Stomach (tissue), 8 donors: ENCODE measurements at regions not wholly inside any gene's neighbourhood (a gene's known extent, or its start where the extent isn't known, plus 50 kb on each side); places are given as distances from the start of the nearest gene placed in this dataset.

Experiments
- DNase-seq, 2 donors: peaks; one replicate each; pipeline versions ENCODE4 v3.0.0 to v3.0.0-alpha.2; 2013 to 2019
- H3K27ac ChIP-seq, 5 donors: fragments of 200-600 bp in 4 of 5; sonication (generic) in 4 of 5; one replicate each; pipeline ENCODE4 v1.5.1; 2013 to 2019; ENCODE audit warnings: mild to moderate bottlenecking in 1 of 5, moderate library complexity in 1 of 5
- H3K27me3 ChIP-seq, 3 donors: fragments of 200-600 bp; sonication (generic); one replicate each; pipeline ENCODE4 v1.5.1; 2017 to 2019; ENCODE audit warnings: mixed run types in 1 of 3
- H3K36me3 ChIP-seq, 4 donors: fragments of 200-600 bp; sonication (generic); 1 replicate in 3 of 4; 2 replicates in 1 of 4; pipeline ENCODE4 v1.5.1; 2016 to 2019
- H3K4me1 ChIP-seq, 4 donors: fragments of 200-600 bp; sonication (generic); one replicate each; pipeline ENCODE4 v1.5.1; 2016 to 2019
- H3K4me3 ChIP-seq, 4 donors: fragments of 200-600 bp; sonication (generic) in 3 of 4; one replicate each; pipeline ENCODE4 v1.5.1; 2016 to 2019; ENCODE audit warnings: mild to moderate bottlenecking in 1 of 4
- H3K9me3 ChIP-seq, 4 donors: fragments of 200-600 bp; sonication (generic); one replicate each; pipeline ENCODE4 v1.5.1; 2016 to 2019
- CTCF ChIP-seq, 7 experiments: fragments of 450-650 bp in 4 of 7; fragments of 200-600 bp in 3 of 7; sonication (generic) in 3 of 7; IDR thresholded peaks; one replicate each; pipeline ENCODE4 v1.5.1; 2016 to 2019; ENCODE audit warnings: antibody characterized with exemption in 7 of 7, control low read depth in 2 of 7, mild to moderate bottlenecking in 1 of 7
- EP300 ChIP-seq: sonication (generic); formaldehyde crosslinking; IDR thresholded peaks from one replicate; pipeline ENCODE4 v1.6.1; 2017; ENCODE audit warnings: antibody characterized with exemption
- POLR2A ChIP-seq, 4 donors: fragments of 450-650 bp; IDR thresholded peaks; one replicate each; pipeline ENCODE4 v1.6.1; 2016; ENCODE audit warnings: antibody characterized with exemption in 4 of 4, control low read depth in 2 of 4, mild to moderate bottlenecking in 1 of 4, moderate library complexity in 1 of 4
- POLR2AphosphoS5 ChIP-seq, 3 donors: sonication (generic); formaldehyde crosslinking; IDR thresholded peaks; one replicate each; pipeline ENCODE4 v1.6.1; 2016; ENCODE audit warnings: antibody characterized with exemption in 3 of 3
- WGBS, 5 donors: extraction: QIAGEN DNeasy Blood & Tissue Kit in 3 of 5; methylation state at CpG; one replicate each; pipeline versions ENCODE4 v1.1.5 to v1.1.7; 2013 to 2018; 5-methylcytosine and 5-hydroxymethylcytosine counted together
- intact Hi-C: fragments of 100-400 bp; cut with DNase I; formaldehyde crosslinking; loops from one replicate; pipeline ENCODE4 v1.15.1; 2023; ENCODE audit warnings: low total_unique reads
- donor health status: healthy with polysubstance abuse.
- donor health status: Bipolar disorder and iron deficiency.
- donor health status: healthy.

DNA sequence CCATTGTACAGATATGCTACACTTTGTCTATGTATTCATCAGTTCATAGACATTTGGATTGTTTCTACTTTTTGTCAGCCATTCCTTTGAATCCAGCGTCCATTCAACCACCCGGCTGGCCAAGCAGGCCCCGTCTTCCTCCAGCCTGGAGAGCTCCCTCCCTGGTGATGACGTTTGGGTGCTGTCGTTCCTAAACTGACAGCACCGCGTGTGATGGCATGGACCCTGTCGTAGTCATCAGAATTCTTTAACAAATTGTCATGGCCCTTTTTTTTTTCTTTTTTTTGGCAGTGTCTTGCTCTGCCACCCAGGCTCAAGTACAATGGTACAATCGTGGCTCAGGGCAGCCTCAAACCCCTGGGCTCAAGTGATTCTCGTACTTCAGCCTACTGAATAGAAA is 138.6 kb upstream of the ERRFI1 start:
- 89 to 94% (median 93%) methylated on average over 10 of the region's 10 CpGs for WGBS, 5 donors
- Histone ChIP-seq H3K4me1 (peaks cover 11 to 37% (median 27%) of the 10 kb centered on the region in 4 donors), H3K27ac (no peak overlapping the region), H3K4me3 (no peak overlapping the region), H3K36me3 (no peaks in the 10 kb centered on the region), H3K9me3 (no peaks in the 10 kb centered on the region), H3K27me3 (no peaks in the 10 kb centered on the region)
- no peak for TF ChIP-seq POLR2A (IDR thresholded peaks at IDR 0.05)
- no peak for TF ChIP-seq POLR2AphosphoS5 (IDR thresholded peaks at IDR 0.05)
- TF ChIP-seq EP300 = no peak
- TF ChIP-seq CTCF (IDR thresholded peaks at IDR 0.05) = no peak
- intact Hi-C loops = no loop called here
- no peak for DNase-seq

GRCh38 chr1:8163039-8163438 is 136.9 kb upstream of the ERRFI1 start:
- Histone ChIP-seq H3K4me1 (peaks cover 4 to 23% (median 15%) of the 10 kb centered on the region in 4 donors), H3K4me3 (no peak overlapping the region), H3K9me3 (no peaks in the 10 kb centered on the region), H3K27me3 (no peaks in the 10 kb centered on the region), H3K36me3 (no peaks in the 10 kb centered on the region), H3K27ac (no peak overlapping the region)
- no peak for DNase-seq
- TF ChIP-seq CTCF (IDR thresholded peaks at IDR 0.05) (no peak), POLR2AphosphoS5 (IDR thresholded peaks at IDR 0.05) (no peak)
- WGBS, 5 donors = 87 to 96% (median 94%) methylated on average over 4 of the region's 4 CpGs
- intact Hi-C loops = no loop called here

GRCh38 chr1:8162168-8162567 is 136.1 kb upstream of the ERRFI1 start:
- Histone ChIP-seq H3K9me3 (no peaks in the 10 kb centered on the region), H3K4me3 (no peak overlapping the region), H3K4me1 (peaks cover 4 to 14% (median 12%) of the 10 kb centered on the region in 4 donors), H3K27ac (no peak overlapping the region), H3K27me3 (no peaks in the 10 kb centered on the region), H3K36me3 (no peaks in the 10 kb centered on the region)
- TF ChIP-seq POLR2AphosphoS5 (IDR thresholded peaks at IDR 0.05) (no peak), POLR2A (IDR thresholded peaks at IDR 0.05) (no peak), CTCF (IDR thresholded peaks at IDR 0.05) (no peak), EP300 (no peak)
- WGBS, 5 donors = 86 to 91% (median 88%) methylated on average over 7 of the region's 7 CpGs
- peak in 1 of 2 donors; percentile 34 for DNase-seq
- intact Hi-C loops = no loop called here

- no peaks in the 10 kb centered on the region for H3K9me3 ChIP-seq
- 69 to 82% (median 73%) methylated on average over 9 of the region's 9 CpGs for WGBS, 5 donors
- H3K4me1 ChIP-seq = peaks cover 4 to 12% (median 7%) of the 10 kb centered on the region in 4 donors
- H3K27ac ChIP-seq = no peak overlapping the region
- intact Hi-C loops = no loop called here
- H3K36me3 ChIP-seq = no peaks in the 10 kb centered on the region
- DNase-seq = no peak
- TF ChIP-seq POLR2A (IDR thresholded peaks at IDR 0.05) = no peak
- TF ChIP-seq EP300 = no peak
- no peak for TF ChIP-seq CTCF (IDR thresholded peaks at IDR 0.05)
- no peak for TF ChIP-seq POLR2AphosphoS5 (IDR thresholded peaks at IDR 0.05)
- no peak overlapping the region for H3K4me3 ChIP-seq
- no peaks in the 10 kb centered on the region for H3K27me3 ChIP-seq
Measured at GRCh38 chr1:8161546-8162105, 135.5 kb upstream of the ERRFI1 start.
